Neutrophil (primary cell): ENCODE measurements at regions not wholly inside any gene's neighbourhood (a gene's known extent, or its start where the extent isn't known, plus 50 kb on each side); places are given as distances from the start of the nearest gene placed in this dataset.

ENCODE experiments used
- H3K27ac ChIP-seq: fragments of 200-600 bp; sonication (generic); 2 replicates; pipeline ENCODE4 v1.5.1; 2016; ENCODE audit warnings: mild to moderate bottlenecking, moderate library complexity
- H3K27me3 ChIP-seq: fragments of 200-600 bp; sonication (generic); 2 replicates; pipeline ENCODE4 v1.6.0; 2016; ENCODE audit warnings: mild to moderate bottlenecking
- H3K36me3 ChIP-seq: fragments of 200-600 bp; sonication (generic); 2 replicates; pipeline ENCODE4 v1.5.1; 2017
- H3K4me1 ChIP-seq, 2 experiments: fragments of 200-600 bp in 1 of 2; sonication (generic) in 1 of 2; 1 replicate in 1 of 2; 2 replicates in 1 of 2; pipeline versions ENCODE4 v1.5.1 to v1.6.1; 2013 to 2016; ENCODE audit warnings: low read depth in 1 of 2, low read length in 1 of 2, mild to moderate bottlenecking in 1 of 2, moderate library complexity in 1 of 2; ENCODE audit not compliant: control insufficient read depth in 1 of 2, insufficient read depth in 1 of 2
- H3K4me3 ChIP-seq, 2 experiments: fragments of 200-600 bp in 1 of 2; sonication (generic) in 1 of 2; 1 replicate in 1 of 2; 2 replicates in 1 of 2; pipeline ENCODE4 v1.5.1; 2013 to 2016; ENCODE audit warnings: low read depth in 1 of 2, low read length in 1 of 2, mild to moderate bottlenecking in 1 of 2, moderate library complexity in 1 of 2
- H3K9me3 ChIP-seq: fragments of 200-600 bp; sonication (generic); 2 replicates; pipeline ENCODE4 v1.5.1; 2016
- CTCF ChIP-seq: fragments of 200-600 bp; sonication (generic); IDR thresholded peaks from 2 replicates; pipeline ENCODE4 v1.5.1; 2016; ENCODE audit warnings: antibody characterized with exemption

GRCh38 chr1:14262637-14263036 is 335.8 kb upstream of the KAZN start:
- Histone ChIP-seq H3K36me3 (no peaks in the 10 kb centered on the region), H3K27me3 (peaks cover 11% of the 10 kb centered on the region), H3K4me1 (no peaks in the 10 kb centered on the region), H3K9me3 (no peaks in the 10 kb centered on the region), H3K4me3 (no peak overlapping the region), H3K27ac (no peak overlapping the region)
- TF ChIP-seq CTCF: no peak

GRCh38 chr1:14263225-14263624 is 335.3 kb upstream of the KAZN start:
- no peak overlapping the region for H3K27ac ChIP-seq
- no peaks in the 10 kb centered on the region for H3K36me3 ChIP-seq
- no peak for TF ChIP-seq CTCF
- peaks cover 11% of the 10 kb centered on the region for H3K27me3 ChIP-seq
- no peaks in the 10 kb centered on the region for H3K4me1 ChIP-seq
- H3K9me3 ChIP-seq: no peaks in the 10 kb centered on the region
- no peak overlapping the region for H3K4me3 ChIP-seq

GRCh38 chr1:14263671-14264070 is 334.8 kb upstream of the KAZN start:
- Histone ChIP-seq H3K9me3 (no peaks in the 10 kb centered on the region), H3K27me3 (peaks cover 11% of the 10 kb centered on the region), H3K4me3 (no peak overlapping the region), H3K4me1 (no peaks in the 10 kb centered on the region), H3K36me3 (no peaks in the 10 kb centered on the region), H3K27ac (no peak overlapping the region)
- no peak for TF ChIP-seq CTCF

- no peak overlapping the region for H3K4me3 ChIP-seq
- no peaks in the 10 kb centered on the region for H3K9me3 ChIP-seq
- TF ChIP-seq CTCF: no peak
- no peaks in the 10 kb centered on the region for H3K4me1 ChIP-seq
- H3K36me3 ChIP-seq: no peaks in the 10 kb centered on the region
- no peak overlapping the region for H3K27ac ChIP-seq
- peaks cover 11% of the 10 kb centered on the region for H3K27me3 ChIP-seq
These were observed 333.0 kb upstream of the KAZN start for GRCh38 chr1:14265495-14265894.

GRCh38 chr1:14267991-14268390 is 330.5 kb upstream of the KAZN start:
- H3K4me1 ChIP-seq: no peaks in the 10 kb centered on the region
- H3K9me3 ChIP-seq: peaks cover 4% of the 10 kb centered on the region
- no peak overlapping the region for H3K4me3 ChIP-seq
- H3K36me3 ChIP-seq: no peaks in the 10 kb centered on the region
- H3K27ac ChIP-seq: no peak overlapping the region
- H3K27me3 ChIP-seq: no peaks in the 10 kb centered on the region
- no peak for TF ChIP-seq CTCF

GRCh38 chr1:14270821-14271220 is 327.7 kb upstream of the KAZN start:
- H3K4me3 ChIP-seq: no peak overlapping the region
- H3K9me3 ChIP-seq: peaks cover 4% of the 10 kb centered on the region
- TF ChIP-seq CTCF: no peak
- no peaks in the 10 kb centered on the region for H3K4me1 ChIP-seq
- no peak overlapping the region for H3K27ac ChIP-seq
- H3K27me3 ChIP-seq: no peaks in the 10 kb centered on the region
- no peaks in the 10 kb centered on the region for H3K36me3 ChIP-seq
